HUDEP-2 (cell line): ENCODE measurements at regions not wholly inside any gene's neighbourhood (a gene's known extent, or its start where the extent isn't known, plus 50 kb on each side); places are given as distances from the start of the nearest gene placed in this dataset.

Source experiments
- DNase-seq, 76 experiments: peaks; one replicate each; lab custom pipeline; 2025; ENCODE audit not compliant: unreplicated experiment in 76 of 76; lab: John Stamatoyannopoulos, UW

DNA sequence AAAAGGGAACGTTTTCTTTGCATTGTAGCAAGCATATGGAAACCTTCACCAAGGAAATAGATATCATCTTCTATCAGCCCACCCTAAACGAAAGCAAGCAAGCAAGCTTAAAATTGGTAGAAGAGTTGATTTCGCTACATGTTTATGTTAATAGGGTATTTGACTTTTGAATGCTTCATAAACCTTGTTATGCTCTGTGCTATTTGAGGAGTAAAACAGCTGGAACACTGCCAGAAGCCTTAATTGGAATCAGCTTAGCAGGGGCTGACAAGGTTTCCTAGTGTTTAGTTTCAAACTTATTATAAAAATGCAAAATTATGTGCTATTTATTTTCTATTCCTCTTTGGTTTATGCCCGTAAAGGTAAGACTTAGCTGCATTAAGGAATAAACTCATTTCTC, 70.6 kb upstream of the LINC00305 start:
- no peak for DNase-seq

DNA sequence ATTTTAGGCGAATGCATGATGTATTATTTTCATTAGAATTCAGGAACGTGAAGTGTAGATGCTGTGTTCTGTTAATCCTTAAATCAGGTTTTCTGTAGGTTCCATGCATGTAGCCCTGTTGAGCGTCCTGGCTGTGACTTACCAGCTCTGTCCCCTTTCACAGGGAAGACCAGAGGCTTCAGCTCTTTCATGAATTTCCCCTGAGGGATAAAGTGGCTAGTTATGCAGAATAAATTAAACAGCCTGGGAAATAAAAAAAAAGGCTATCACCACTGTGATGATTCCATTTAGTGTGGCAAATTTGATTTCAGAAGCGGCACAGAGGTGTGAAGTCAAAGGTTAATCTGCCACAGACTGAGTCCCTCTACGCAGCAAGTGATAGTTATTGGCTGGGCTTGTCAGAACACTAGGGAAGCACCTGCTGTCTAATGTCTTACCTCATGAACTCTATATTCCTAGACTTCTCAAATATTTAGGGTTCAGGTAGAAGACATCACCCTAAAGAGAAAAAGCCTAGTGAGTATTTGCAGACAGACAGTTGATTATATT, 61.6 kb upstream of the LINC00305 start:
- DNase-seq: no peak

DNA sequence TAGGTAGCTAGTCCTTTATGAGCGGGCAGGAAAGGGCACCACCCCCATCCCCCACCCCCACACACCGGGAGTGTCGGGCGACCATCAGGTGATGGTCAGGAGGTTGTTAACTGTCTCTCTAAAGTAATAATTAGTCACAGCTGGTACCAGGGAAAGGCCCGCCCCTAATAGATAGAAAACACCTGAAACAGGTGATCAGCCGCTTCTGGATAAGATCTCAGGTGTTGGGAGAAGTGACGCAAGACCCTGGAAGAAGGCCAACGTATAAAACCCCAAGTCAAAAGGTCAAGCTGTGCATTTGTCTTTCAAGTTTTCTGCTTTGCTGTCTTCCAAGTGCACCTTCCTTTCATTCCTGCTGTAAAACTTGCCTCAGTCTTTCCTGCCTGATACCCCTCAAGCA, 59.6 kb upstream of the LINC00305 start:
- no peak for DNase-seq

DNA sequence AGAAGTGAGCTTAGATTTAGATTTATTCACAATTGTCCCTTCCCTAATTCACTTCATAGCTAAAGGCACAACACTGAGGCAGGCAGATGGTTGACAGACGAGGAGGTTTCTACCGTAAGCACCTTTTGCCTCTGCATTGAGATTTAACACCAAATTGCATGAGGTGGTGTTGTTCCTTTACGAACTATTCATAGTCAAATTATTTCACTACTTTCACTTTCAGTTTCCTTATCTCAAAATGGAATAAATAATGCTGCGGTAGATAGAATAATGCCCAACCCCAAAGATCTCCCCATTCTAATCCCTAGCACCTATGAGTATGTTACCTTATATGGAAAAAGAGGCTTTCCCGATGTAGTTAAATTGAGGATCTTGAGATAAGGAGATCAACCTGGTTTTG, 58.9 kb upstream of the LINC00305 start:
- DNase-seq: no peak

DNA sequence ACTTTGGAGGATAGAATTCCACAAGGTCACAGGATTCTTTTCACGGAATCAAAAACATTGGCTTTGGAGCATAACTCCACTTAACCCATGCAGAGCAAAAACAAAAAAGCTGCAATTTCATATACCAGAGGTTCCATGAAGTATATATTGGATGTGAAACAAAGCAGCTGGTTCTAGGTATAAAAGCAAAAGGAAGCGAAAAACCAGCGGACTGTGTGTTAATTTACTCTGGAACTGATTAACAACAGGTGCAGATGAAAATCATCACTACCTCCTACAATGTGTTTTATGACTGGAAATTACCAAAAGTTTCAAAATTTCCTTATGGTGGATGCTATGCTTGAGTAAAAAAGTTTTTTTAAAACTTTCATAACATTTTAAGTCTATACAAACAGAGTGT, 54.4 kb upstream of the LINC00305 start:
- DNase-seq: no peak

DNA sequence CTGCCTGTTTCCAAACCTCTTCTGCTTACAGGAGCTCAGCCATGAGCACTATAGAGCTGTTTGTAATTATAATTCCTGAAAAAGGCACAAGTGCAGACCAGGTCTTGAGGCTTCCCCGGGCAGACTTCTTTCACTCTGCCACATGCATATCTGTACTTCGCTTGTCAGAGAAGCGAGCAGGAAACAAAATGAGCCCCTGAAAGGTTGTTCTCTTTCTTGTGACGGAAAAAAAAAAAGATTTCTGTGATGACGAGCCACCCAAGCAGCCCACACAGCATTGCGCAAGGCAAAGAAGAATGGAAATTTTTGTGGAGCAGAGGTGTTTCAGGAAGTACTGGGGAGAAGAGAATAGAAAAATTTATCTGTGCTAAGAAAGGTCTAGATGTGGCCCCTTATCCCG, 54.0 kb upstream of the LINC00305 start:
- no peak for DNase-seq

DNA sequence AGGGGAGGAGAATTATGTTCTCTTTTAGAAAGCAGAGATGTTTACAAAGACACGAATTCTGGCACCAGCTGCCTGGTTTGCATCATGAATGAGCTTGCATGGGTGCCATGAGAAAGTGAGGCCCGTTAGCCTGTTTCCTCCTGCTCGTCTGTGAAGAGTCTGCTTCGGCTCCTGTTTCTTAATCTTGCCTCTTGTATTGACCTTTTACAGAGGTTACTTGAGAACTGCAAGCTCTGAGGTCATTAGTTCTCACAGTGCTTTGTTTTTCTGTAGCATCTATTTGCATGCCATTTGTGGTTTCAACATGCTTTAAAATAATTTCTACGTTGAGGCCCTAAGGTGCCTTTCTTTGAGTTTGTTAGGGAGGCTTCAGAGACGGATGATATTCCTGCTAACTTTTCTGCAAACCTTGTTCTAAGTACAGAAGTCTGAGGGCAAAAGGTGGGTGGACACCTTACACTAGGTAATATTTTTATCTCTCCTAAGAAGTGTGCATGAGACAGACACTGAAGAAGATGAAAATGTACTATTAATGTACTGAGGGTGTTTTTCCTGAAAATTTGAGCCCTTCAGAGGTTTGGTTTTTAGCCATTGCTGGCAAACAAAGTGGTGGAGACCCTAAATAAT, 53.4 kb upstream of the LINC00305 start:
- DNase-seq: no peak

DNA sequence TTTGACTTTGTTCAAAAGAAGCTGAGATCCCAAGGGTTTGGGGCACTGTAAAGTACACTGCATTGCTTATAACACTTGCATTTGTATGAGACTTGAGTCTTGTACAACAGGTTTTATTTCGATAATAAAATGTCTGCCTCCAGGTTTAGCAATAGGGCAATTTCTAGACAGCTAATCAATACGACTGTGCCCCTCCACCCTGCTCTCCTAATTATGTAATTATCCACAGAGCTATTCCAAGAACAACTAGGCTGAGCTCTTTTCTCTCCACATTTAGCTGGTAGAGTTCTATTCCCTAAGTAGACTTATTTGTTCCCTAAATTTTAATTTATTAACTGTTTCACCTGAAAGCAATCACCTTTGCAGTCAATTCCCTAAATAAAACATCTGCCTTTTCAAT, 52.9 kb upstream of the LINC00305 start:
- no peak for DNase-seq

DNA sequence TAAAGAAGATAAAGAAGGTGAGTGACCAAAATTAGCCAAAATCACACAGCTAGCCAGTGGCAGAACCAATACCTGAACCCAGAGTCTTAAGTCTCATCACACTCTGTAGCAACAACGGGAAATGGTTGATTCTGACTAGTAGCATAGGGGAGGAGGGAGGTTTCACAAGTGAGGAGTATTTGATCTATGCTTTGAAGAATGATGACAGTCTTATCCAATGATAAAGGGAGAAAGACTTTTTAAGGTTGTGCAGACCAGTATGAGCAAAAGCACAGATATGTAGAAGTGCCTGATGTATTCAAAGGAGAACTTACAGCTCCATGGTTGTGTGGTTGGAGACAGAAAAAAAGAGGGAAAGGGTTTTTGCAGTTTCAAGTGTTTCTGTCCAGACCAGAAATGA, 50.7 kb upstream of the LINC00305 start:
- no peak for DNase-seq
